ENCODE measurements at regions not wholly inside any gene's neighbourhood (a gene's known extent, or its start where the extent isn't known, plus 50 kb on each side); places are given as distances from the start of the nearest gene placed in this dataset.

DNA sequence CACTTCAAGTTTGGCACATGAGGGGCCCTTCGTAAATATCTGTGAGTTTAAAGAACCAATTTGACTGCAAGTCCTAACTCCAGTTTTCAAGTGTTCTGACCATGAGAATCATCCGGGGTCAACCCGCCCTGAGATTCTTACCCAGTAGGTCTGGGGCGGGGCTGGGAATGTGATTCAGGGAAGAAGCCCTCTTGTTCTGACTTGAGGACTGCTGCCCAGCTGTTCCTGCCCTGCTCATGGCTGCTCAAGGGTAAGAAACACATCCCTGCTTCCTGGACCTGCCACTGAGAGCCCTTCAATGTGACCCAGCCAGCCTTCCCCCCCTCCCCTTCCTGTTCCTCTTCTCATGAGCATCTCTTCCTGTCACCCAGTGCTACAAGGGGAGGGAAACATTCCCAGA, 92.7 kb upstream of the PGRMC2 start:
- Histone ChIP-seq H3K9ac (ENCODE audit: low read length in 3 of 3) (no peak overlapping the region), H3K9me3 (ENCODE audit: control insufficient read depth in 2 of 3, insufficient read depth in 1 of 3, low read length in 3 of 3) (peaks cover 0 to 7% (median 0%) of the 10 kb centered on the region in 3 donors), H3K27me3 (ENCODE audit: control insufficient read depth, insufficient read depth, low read length) (no peaks in the 10 kb centered on the region), H3K36me3 (ENCODE audit: control insufficient read depth in 2 of 3, insufficient read depth in 3 of 3, low read length in 3 of 3) (no peaks in the 10 kb centered on the region), H3K4me3 (ENCODE audit: low read length in 3 of 3) (no peak overlapping the region), H3K4me1 (ENCODE audit: control insufficient read depth in 2 of 3, insufficient read depth in 2 of 3, low read depth in 1 of 3, low read length in 3 of 3) (no peaks in the 10 kb centered on the region), H3K27ac (ENCODE audit: low read depth in 2 of 2, low read length in 2 of 2) (no peak overlapping the region)
- DNase-seq: no peak
- no peak for FAIRE-seq
- TF ChIP-seq, protein P1, sequence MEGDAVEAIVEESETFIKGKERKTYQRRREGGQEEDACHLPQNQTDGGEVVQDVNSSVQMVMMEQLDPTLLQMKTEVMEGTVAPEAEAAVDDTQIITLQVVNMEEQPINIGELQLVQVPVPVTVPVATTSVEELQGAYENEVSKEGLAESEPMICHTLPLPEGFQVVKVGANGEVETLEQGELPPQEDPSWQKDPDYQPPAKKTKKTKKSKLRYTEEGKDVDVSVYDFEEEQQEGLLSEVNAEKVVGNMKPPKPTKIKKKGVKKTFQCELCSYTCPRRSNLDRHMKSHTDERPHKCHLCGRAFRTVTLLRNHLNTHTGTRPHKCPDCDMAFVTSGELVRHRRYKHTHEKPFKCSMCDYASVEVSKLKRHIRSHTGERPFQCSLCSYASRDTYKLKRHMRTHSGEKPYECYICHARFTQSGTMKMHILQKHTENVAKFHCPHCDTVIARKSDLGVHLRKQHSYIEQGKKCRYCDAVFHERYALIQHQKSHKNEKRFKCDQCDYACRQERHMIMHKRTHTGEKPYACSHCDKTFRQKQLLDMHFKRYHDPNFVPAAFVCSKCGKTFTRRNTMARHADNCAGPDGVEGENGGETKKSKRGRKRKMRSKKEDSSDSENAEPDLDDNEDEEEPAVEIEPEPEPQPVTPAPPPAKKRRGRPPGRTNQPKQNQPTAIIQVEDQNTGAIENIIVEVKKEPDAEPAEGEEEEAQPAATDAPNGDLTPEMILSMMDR (IDR thresholded peaks at IDR 0.05; ENCODE audit: borderline replicate concordance, extremely low read depth, insufficient read depth): no peak
- intact Hi-C loops (cut with DNase I): no loop called here

DNA sequence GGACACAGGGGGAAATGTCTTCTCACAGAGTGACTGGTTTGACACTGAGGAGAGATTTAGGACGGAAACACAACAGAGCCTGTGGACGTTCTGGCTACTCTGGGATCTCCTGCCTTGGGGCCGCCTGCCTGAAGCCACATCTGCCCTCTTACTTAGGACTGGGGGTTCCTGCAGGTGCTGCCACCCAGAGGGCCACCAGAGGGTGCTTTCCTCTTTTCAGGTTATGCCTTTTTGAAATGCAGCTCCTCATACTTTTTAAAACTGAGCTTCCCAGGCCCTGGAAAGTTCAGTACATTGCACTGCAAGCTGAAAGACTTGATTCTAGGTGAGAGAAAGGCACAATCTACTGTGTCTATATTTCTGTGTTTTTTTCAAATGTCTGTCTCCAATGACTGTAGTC, 92.2 kb upstream of the PGRMC2 start:
- TF ChIP-seq, protein P1 (IDR thresholded peaks at IDR 0.05; ENCODE audit: borderline replicate concordance, extremely low read depth, insufficient read depth): peak; percentile 53

DNA sequence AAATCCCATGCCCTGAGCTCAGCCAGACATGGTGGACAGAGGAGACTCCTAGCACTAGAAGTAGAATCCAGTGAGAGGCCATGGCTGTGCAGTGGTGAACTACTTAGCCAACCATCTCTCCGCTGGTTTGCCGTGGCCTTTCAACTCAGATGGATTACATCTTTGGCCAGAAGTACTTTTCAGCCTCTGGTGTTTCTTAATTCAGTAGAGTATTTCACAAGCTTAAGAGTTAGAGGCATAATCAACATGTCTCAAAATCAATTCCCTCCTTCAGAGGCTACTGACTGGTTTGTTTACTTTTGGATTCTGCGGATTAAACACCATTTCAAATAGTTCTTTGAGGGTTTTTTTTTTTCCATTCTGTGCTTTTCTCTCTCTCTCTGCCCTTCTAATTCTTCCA, 91.1 kb upstream of the PGRMC2 start:
- TF ChIP-seq, protein P1 (IDR thresholded peaks at IDR 0.05; ENCODE audit: borderline replicate concordance, extremely low read depth, insufficient read depth): no peak
- no peak for FAIRE-seq
- Histone ChIP-seq H3K27ac (ENCODE audit: low read depth in 2 of 2, low read length in 2 of 2) (no peak overlapping the region), H3K9ac (ENCODE audit: low read length in 3 of 3) (no peak overlapping the region), H3K4me1 (ENCODE audit: control insufficient read depth in 2 of 3, insufficient read depth in 2 of 3, low read depth in 1 of 3, low read length in 3 of 3) (no peaks in the 10 kb centered on the region), H3K4me3 (ENCODE audit: low read length in 3 of 3) (no peak overlapping the region), H3K27me3 (ENCODE audit: control insufficient read depth, insufficient read depth, low read length) (no peaks in the 10 kb centered on the region), H3K9me3 (ENCODE audit: control insufficient read depth in 2 of 3, insufficient read depth in 1 of 3, low read length in 3 of 3) (peaks cover 0 to 7% (median 0%) of the 10 kb centered on the region in 3 donors), H3K36me3 (ENCODE audit: control insufficient read depth in 2 of 3, insufficient read depth in 3 of 3, low read length in 3 of 3) (no peaks in the 10 kb centered on the region)
- DNase-seq: no peak
- intact Hi-C loops (cut with DNase I): no loop called here

More for the DNA sequence above, 92.2 kb upstream of the PGRMC2 start:
- Histone ChIP-seq H3K9ac (ENCODE audit: low read length in 3 of 3) (no peak overlapping the region), H3K4me1 (ENCODE audit: control insufficient read depth in 2 of 3, insufficient read depth in 2 of 3, low read depth in 1 of 3, low read length in 3 of 3) (no peaks in the 10 kb centered on the region), H3K27me3 (ENCODE audit: control insufficient read depth, insufficient read depth, low read length) (no peaks in the 10 kb centered on the region), H3K27ac (ENCODE audit: low read depth in 2 of 2, low read length in 2 of 2) (no peak overlapping the region), H3K9me3 (ENCODE audit: control insufficient read depth in 2 of 3, insufficient read depth in 1 of 3, low read length in 3 of 3) (peaks cover 0 to 7% (median 0%) of the 10 kb centered on the region in 3 donors), H3K36me3 (ENCODE audit: control insufficient read depth in 2 of 3, insufficient read depth in 3 of 3, low read length in 3 of 3) (no peaks in the 10 kb centered on the region), H3K4me3 (ENCODE audit: low read length in 3 of 3) (no peak overlapping the region)
- intact Hi-C loops (cut with DNase I): no loop called here
- FAIRE-seq: no peak
- DNase-seq: peak in 1 of 5 donors; percentile 18

DNA sequence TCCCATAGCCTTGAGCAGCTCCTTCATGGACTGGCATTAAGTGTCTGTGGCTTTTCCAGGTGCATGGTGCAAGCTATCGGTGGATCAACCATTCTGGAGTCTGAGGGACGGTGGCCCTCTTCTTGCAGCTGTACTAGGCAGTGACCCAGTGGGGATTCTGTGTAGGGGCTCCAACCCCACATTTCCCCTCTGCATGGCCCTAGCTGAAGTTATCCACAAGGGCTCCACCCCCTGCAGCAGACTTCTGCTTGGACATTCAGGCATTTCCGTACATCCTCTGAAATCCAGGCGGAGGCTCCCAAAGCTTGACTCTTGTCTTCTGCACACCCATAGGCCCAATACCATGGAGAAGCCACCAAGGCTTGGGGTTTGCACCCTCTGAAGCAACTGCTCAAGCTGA, 89.3 kb upstream of the PGRMC2 start:
- Histone ChIP-seq H3K36me3 (ENCODE audit: control insufficient read depth in 2 of 3, insufficient read depth in 3 of 3, low read length in 3 of 3) (no peaks in the 10 kb centered on the region), H3K9me3 (ENCODE audit: control insufficient read depth in 2 of 3, insufficient read depth in 1 of 3, low read length in 3 of 3) (peaks cover 0 to 7% (median 0%) of the 10 kb centered on the region in 3 donors), H3K27ac (ENCODE audit: low read depth in 2 of 2, low read length in 2 of 2) (no peak overlapping the region), H3K27me3 (ENCODE audit: control insufficient read depth, insufficient read depth, low read length) (no peaks in the 10 kb centered on the region), H3K4me3 (ENCODE audit: low read length in 3 of 3) (no peak overlapping the region), H3K4me1 (ENCODE audit: control insufficient read depth in 2 of 3, insufficient read depth in 2 of 3, low read depth in 1 of 3, low read length in 3 of 3) (no peaks in the 10 kb centered on the region), H3K9ac (ENCODE audit: low read length in 3 of 3) (no peak overlapping the region)
- no peak for FAIRE-seq
- no peak for DNase-seq
- intact Hi-C loops (cut with DNase I): no loop called here
- TF ChIP-seq, protein P1 (IDR thresholded peaks at IDR 0.05; ENCODE audit: borderline replicate concordance, extremely low read depth, insufficient read depth): no peak
